Coronary artery (tissue), 2 donors: ENCODE measurements at regions not wholly inside any gene's neighbourhood (a gene's known extent, or its start where the extent isn't known, plus 50 kb on each side); places are given as distances from the start of the nearest gene placed in this dataset.

Experiments
- DNase-seq: peaks from one replicate; pipeline ENCODE4 v3.0.0-alpha.2; 2017; ENCODE audit warnings: low spot score
- H3K27ac ChIP-seq, 2 donors: fragments of 200-600 bp; sonication (generic); one replicate each; pipeline ENCODE4 v1.5.1; 2016 to 2019
- H3K4me3 ChIP-seq: fragments of 200-600 bp; sonication (generic); 2 replicates; pipeline ENCODE4 v1.5.1; 2016; ENCODE audit warnings: mild to moderate bottlenecking, moderate library complexity
- TF ChIP-seq, protein P1 (sequence below): fragments of 200-600 bp; sonication (generic); IDR thresholded peaks from one replicate; pipeline ENCODE4 v1.5.1; 2019; ENCODE audit warnings: antibody characterized with exemption

- TF ChIP-seq, protein P1, sequence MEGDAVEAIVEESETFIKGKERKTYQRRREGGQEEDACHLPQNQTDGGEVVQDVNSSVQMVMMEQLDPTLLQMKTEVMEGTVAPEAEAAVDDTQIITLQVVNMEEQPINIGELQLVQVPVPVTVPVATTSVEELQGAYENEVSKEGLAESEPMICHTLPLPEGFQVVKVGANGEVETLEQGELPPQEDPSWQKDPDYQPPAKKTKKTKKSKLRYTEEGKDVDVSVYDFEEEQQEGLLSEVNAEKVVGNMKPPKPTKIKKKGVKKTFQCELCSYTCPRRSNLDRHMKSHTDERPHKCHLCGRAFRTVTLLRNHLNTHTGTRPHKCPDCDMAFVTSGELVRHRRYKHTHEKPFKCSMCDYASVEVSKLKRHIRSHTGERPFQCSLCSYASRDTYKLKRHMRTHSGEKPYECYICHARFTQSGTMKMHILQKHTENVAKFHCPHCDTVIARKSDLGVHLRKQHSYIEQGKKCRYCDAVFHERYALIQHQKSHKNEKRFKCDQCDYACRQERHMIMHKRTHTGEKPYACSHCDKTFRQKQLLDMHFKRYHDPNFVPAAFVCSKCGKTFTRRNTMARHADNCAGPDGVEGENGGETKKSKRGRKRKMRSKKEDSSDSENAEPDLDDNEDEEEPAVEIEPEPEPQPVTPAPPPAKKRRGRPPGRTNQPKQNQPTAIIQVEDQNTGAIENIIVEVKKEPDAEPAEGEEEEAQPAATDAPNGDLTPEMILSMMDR: no peak
- Histone ChIP-seq H3K27ac (no peak overlapping the region), H3K4me3 (no peak overlapping the region)
- DNase-seq: no peak
These were observed 364.2 kb downstream of the GALC start for GRCh38 chr14:87628780-87629179.

DNA sequence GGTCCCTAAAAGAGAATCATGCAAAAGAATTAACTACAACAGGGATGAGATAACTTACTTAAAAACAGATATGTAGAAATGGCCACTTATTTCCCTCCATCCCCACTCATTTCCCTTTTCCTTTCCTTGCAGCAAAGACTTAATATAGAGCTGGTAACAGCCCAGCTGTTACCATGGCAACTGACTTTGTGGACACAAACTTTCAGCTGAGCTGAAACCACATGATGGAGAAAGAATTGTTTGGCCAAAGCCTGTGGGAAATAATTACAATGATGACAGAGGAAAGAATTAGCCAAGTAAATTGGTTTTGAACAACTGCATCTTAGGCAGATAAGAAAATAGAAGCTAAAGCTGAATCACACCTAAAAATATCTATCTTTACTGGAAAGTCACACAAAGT is 364.9 kb downstream of the GALC start:
- TF ChIP-seq, protein P1: no peak
- no peak overlapping the region for H3K27ac ChIP-seq
- no peak overlapping the region for H3K4me3 ChIP-seq
- no peak for DNase-seq

- Histone ChIP-seq H3K4me3 (no peak overlapping the region), H3K27ac (no peak overlapping the region)
- TF ChIP-seq, protein P1: no peak
- DNase-seq: no peak
These were observed 366.7 kb downstream of the GALC start for GRCh38 chr14:87626266-87626665.

GRCh38 chr14:87623616-87624015 is 369.4 kb downstream of the GALC start:
- Histone ChIP-seq H3K4me3 (no peak overlapping the region), H3K27ac (no peak overlapping the region)
- TF ChIP-seq, protein P1: no peak
- DNase-seq: no peak

- H3K27ac ChIP-seq: peak overlapping the region in 1 of 2 donors; percentile 28
- TF ChIP-seq, protein P1: no peak
These were observed 375.9 kb downstream of the GALC start for GRCh38 chr14:87617079-87617478.

DNA sequence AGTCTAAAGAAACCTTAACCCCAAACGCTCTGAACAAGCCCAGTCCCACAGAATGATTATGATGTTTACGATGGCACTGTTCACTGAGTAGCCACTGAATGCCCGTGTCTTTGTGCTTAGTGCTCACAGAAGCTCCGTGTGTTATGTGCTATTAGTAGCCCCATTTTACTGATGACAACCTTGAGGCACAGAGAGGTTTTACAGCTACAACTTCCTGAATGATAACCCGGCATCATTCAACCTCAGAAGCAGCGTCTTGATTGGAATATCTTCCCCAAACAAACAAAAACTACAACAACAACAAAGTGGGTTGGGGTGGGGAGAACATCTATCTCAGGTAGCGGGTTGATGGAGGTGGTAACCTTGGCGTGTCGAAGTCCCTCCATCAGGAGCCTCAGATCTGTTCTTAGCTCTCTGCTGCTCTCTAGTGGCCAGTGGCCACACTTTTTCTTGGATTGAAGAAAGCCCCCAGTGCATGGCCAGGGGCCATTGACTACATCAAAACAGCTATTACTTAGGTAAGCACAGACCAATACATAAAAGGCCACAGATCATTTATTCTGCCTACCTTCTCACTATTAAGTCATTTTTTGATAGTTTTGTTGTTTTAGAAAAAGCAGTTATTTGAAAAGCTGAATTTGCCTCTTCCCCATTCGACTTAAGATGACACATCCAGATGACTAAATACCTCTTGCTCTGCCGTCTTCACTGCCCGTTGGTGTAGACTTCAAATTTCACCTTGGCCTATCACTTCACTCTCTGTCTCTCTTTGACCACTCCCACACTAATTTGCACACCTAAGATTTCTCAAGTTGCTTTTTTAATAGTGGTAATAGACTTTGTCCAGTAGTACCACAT is 376.9 kb downstream of the GALC start:
- no peak overlapping the region for H3K4me3 ChIP-seq
- no peak overlapping the region for H3K27ac ChIP-seq
- no peak for DNase-seq
- TF ChIP-seq, protein P1: peak; percentile 38

More at GRCh38 chr14:87617079-87617478, 375.9 kb downstream of the GALC start:
- H3K4me3 ChIP-seq: no peak overlapping the region
- no peak for DNase-seq

DNA sequence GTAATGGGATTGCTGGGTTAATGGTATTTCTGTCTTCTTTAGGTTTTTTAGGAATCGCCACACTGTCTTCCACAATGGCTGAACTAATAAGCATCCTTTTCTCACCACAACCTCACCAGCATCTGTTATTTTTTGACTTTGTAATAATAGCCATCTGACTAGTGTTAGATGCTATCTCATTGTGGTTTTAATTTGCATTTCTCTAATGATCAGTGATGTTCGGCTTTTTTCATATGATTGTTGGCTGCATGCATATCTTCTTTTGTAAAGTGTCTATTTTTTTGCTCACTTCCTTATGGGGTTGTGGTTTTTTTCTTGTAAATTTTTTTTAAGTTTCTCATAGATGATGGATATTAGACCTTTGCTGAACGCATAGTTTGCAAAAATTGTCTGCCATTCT is 377.9 kb downstream of the GALC start:
- DNase-seq: no peak
- TF ChIP-seq, protein P1: no peak
- no peak overlapping the region for H3K4me3 ChIP-seq
- no peak overlapping the region for H3K27ac ChIP-seq
